ENCODE measurements at regions not wholly inside any gene's neighbourhood (a gene's known extent, or its start where the extent isn't known, plus 50 kb on each side); places are given as distances from the start of the nearest gene placed in this dataset.
A peak's percentile ranks its signal among the peaks of the same experiment; 100 is the strongest.
"Not testable (repeated sequence)": the region's sequence is repeated elsewhere in the genome, so short reads cannot be mapped to it uniquely, and the experiment has no call there.

DNA sequence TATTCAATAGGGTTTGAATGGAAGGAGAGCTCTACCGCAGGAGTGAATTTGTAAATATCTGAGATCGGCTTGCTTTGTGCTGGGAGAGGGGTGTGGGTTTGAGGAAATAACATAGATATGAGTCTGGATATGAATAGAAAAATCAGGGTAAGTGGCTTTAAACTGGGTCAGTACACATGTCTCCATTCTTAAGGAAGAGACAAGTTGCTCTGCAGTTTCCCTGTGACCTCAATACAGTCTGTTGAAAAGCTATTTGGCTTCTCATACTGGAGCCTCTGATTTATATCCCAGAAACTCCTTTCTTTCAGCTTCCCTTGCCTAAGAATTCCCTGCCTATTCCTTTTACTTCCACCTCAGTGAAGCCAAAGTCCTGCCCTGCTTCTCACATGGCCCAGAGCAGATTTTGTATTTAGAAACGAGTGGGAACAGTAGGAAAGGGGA lies 153.5 kb upstream of the ATF7IP start:
- Histone ChIP-seq H3K4me1 (peaks cover 0 to 12% (median 6%) of the 10 kb centered on the region in 6 donors), H3K27ac (no peak overlapping the region), H3K27me3 (replicated peaks in 1 of 7) (no peaks in the 10 kb centered on the region), H3K9me3 (no peaks in the 10 kb centered on the region), H3K36me3 (no peaks in the 10 kb centered on the region), H3K4me3 (no peak overlapping the region)
- TF ChIP-seq POLR2AphosphoS5 (IDR thresholded peaks at IDR 0.05), result no peak
- no peak for TF ChIP-seq POLR2A (IDR thresholded peaks at IDR 0.05)
- TF ChIP-seq, protein P1, sequence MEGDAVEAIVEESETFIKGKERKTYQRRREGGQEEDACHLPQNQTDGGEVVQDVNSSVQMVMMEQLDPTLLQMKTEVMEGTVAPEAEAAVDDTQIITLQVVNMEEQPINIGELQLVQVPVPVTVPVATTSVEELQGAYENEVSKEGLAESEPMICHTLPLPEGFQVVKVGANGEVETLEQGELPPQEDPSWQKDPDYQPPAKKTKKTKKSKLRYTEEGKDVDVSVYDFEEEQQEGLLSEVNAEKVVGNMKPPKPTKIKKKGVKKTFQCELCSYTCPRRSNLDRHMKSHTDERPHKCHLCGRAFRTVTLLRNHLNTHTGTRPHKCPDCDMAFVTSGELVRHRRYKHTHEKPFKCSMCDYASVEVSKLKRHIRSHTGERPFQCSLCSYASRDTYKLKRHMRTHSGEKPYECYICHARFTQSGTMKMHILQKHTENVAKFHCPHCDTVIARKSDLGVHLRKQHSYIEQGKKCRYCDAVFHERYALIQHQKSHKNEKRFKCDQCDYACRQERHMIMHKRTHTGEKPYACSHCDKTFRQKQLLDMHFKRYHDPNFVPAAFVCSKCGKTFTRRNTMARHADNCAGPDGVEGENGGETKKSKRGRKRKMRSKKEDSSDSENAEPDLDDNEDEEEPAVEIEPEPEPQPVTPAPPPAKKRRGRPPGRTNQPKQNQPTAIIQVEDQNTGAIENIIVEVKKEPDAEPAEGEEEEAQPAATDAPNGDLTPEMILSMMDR (IDR thresholded peaks at IDR 0.05 in 8 of 11, conservative IDR thresholded peaks at IDR 0.05 in 3 of 11), result no peak
- intact Hi-C loops (cut with DNase I; ENCODE audit: low total_unique reads), result no loop called here
- DNase-seq, result no peak
- 72 to 86% (median 79%) methylated on average over 3 of the region's 3 CpGs for WGBS, 5 donors

DNA sequence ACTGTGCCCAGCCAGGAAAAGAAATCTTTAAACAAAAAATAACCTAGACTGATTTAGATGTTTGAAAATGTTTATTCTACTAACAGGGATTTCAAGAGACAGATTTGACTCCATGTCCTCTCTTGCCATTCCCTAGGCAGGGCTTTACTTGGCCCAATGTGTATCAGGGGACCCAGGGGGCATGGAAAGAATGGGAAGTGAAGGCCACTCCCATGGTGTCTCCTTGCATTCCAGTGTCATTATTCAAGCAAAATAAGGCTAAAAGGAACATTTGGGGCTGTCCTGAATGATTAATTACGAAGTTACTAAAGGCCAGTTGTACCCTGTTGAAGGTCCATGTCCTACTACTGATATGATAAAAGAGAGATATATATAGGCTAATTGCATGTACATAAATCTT lies 151.9 kb upstream of the ATF7IP start:
- no peaks in the 10 kb centered on the region for H3K36me3 ChIP-seq
- no peaks in the 10 kb centered on the region for H3K27me3 ChIP-seq (replicated peaks in 1 of 7)
- no peak overlapping the region for H3K27ac ChIP-seq
- no peak overlapping the region for H3K4me3 ChIP-seq
- peaks cover 0 to 12% (median 7%) of the 10 kb centered on the region in 6 donors for H3K4me1 ChIP-seq
- intact Hi-C loops (cut with DNase I; ENCODE audit: low total_unique reads), result no loop called here
- no peak for DNase-seq
- TF ChIP-seq POLR2A (IDR thresholded peaks at IDR 0.05) (no peak), POLR2AphosphoS5 (IDR thresholded peaks at IDR 0.05) (no peak)
- TF ChIP-seq, protein P1 (IDR thresholded peaks at IDR 0.05 in 8 of 11, conservative IDR thresholded peaks at IDR 0.05 in 3 of 11), result no peak
- 65 to 79% (median 68%) methylated on average over 1 of the region's 1 CpG for WGBS, 5 donors
- no peaks in the 10 kb centered on the region for H3K9me3 ChIP-seq

GRCh38 chr12:14214495-14214894 lies 151.0 kb upstream of the ATF7IP start:
- TF ChIP-seq, protein P1 (IDR thresholded peaks at IDR 0.05 in 8 of 11, conservative IDR thresholded peaks at IDR 0.05 in 3 of 11), result no peak
- TF ChIP-seq POLR2A (IDR thresholded peaks at IDR 0.05) (no peak), POLR2AphosphoS5 (IDR thresholded peaks at IDR 0.05) (no peak)
- intact Hi-C loops (cut with DNase I; ENCODE audit: low total_unique reads), result no loop called here
- Histone ChIP-seq H3K4me1 (peaks cover 0 to 12% (median 7%) of the 10 kb centered on the region in 6 donors), H3K4me3 (no peak overlapping the region), H3K27ac (no peak overlapping the region), H3K9me3 (no peaks in the 10 kb centered on the region), H3K36me3 (no peaks in the 10 kb centered on the region), H3K27me3 (replicated peaks in 1 of 7) (no peaks in the 10 kb centered on the region)
- DNase-seq, result no peak
- 91 to 98% (median 93%) methylated on average over 1 of the region's 1 CpG for WGBS, 5 donors

GRCh38 chr12:14215949-14216348 lies 149.5 kb upstream of the ATF7IP start:
- H3K27ac ChIP-seq, result peak overlapping the region in 3 of 8 donors; percentile 20 to 35 (median 34)
- WGBS, 5 donors, result 94 to 96% (median 95%) methylated on average over 7 of the region's 7 CpGs
- DNase-seq; intact Hi-C loops (cut with DNase I; ENCODE audit: low total_unique reads); H3K27me3 ChIP-seq (replicated peaks in 1 of 7); H3K9me3 ChIP-seq; H3K36me3 ChIP-seq: not testable (repeated sequence)
- peaks cover 0 to 12% (median 7%) of the 10 kb centered on the region in 6 donors for H3K4me1 ChIP-seq
- peak overlapping the region in 3 of 8 donors; percentile 9 to 60 (median 9) for H3K4me3 ChIP-seq

Data from spleen (tissue), 11 donors.